Fibroblast of skin of left biceps (primary cell): ENCODE measurements at regions not wholly inside any gene's neighbourhood (a gene's known extent, or its start where the extent isn't known, plus 50 kb on each side); places are given as distances from the start of the nearest gene placed in this dataset.

Experiments used
- DNase-seq, 2 experiments: peaks; one replicate each; pipeline ENCODE4 v3.0.0-alpha.2; 2013; ENCODE audit warnings: low read depth in 2 of 2

GRCh38 chr1:169052727-169053126 is 53.8 kb upstream of the ATP1B1 start:
- DNase-seq, result no peak

DNA sequence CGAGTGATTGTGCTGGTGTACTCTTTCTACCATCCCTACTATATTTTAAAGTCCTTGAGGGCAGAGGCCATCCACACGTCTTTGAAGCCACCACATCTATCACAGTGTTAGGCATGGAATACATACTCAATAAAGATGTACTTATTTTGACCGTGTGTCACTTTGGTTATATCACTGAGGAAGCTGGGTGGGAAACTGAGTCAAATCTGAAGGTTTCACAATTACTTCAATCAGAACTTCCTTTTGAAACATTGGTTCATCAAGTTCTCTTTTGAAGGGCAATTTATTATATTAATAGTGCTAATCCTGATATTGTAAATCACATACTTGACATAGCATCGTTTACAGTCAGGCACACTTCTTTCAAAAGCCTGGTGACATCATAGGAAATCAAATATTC is 53.3 kb upstream of the ATP1B1 start:
- no peak for DNase-seq
